OCI-LY1 (cell line): ENCODE measurements at regions not wholly inside any gene's neighbourhood (a gene's known extent, or its start where the extent isn't known, plus 50 kb on each side); places are given as distances from the start of the nearest gene placed in this dataset.

ENCODE experiments used
- CTCF ChIP-seq: fragments of 200-600 bp; sonication (generic), shearing (Covaris generic); IDR thresholded peaks from 2 replicates; pipeline ENCODE4 v1.5.1; 2017; ENCODE audit warnings: mild to moderate bottlenecking, antibody characterized with exemption, low read length, moderate library complexity, mixed read lengths
- EZH2 ChIP-seq: fragments of 200-600 bp; sonication (generic), shearing (Covaris generic); IDR thresholded peaks from 2 replicates; pipeline ENCODE4 v1.8.0; 2017; ENCODE audit warnings: borderline replicate concordance, mixed run types, mild to moderate bottlenecking, antibody characterized with exemption, low read length, moderate library complexity, mixed read lengths

GRCh38 chr18:24660956-24661355 is 200.5 kb downstream of the HRH4 start:
- TF ChIP-seq CTCF = no peak
- no peak for TF ChIP-seq EZH2
